NCI-H69 (cell line): ENCODE measurements at regions not wholly inside any gene's neighbourhood (a gene's known extent, or its start where the extent isn't known, plus 50 kb on each side); places are given as distances from the start of the nearest gene placed in this dataset.
A peak's percentile ranks its signal among the peaks of the same experiment; 100 is the strongest.

ENCODE experiments used
- DNase-seq: peaks from one replicate; lab custom pipeline; 2025; lab: John Stamatoyannopoulos, UW

GRCh38 chr5:93277051-93277450 lies 304.0 kb downstream of the NR2F1-AS1 start:
- no peak for DNase-seq

- no peak for DNase-seq
These were observed 305.6 kb downstream of the NR2F1-AS1 start for GRCh38 chr5:93275376-93275775.

- no peak for DNase-seq
These were observed 306.7 kb downstream of the NR2F1-AS1 start for GRCh38 chr5:93274291-93274690.

- DNase-seq: no peak
These were observed 307.8 kb downstream of the NR2F1-AS1 start for GRCh38 chr5:93273176-93273575.

- no peak for DNase-seq
These were observed 308.9 kb downstream of the NR2F1-AS1 start for GRCh38 chr5:93272108-93272507.

- no peak for DNase-seq
These were observed 313.3 kb downstream of the NR2F1-AS1 start for GRCh38 chr5:93267736-93268135.

- no peak for DNase-seq
These were observed 313.7 kb downstream of the NR2F1-AS1 start for GRCh38 chr5:93267276-93267675.

GRCh38 chr5:93257616-93258015 lies 323.4 kb downstream of the NR2F1-AS1 start:
- no peak for DNase-seq

- no peak for DNase-seq
These were observed 325.2 kb downstream of the NR2F1-AS1 start for GRCh38 chr5:93255796-93256195.

- DNase-seq: peak; percentile 46
These were observed 328.9 kb downstream of the NR2F1-AS1 start for GRCh38 chr5:93252165-93252564.

GRCh38 chr5:93251347-93251746 lies 329.7 kb downstream of the NR2F1-AS1 start:
- no peak for DNase-seq

- DNase-seq: peak; percentile 52
These were observed 330.6 kb downstream of the NR2F1-AS1 start for GRCh38 chr5:93250424-93250823.

- peak; percentile 84 for DNase-seq
These were observed 331.2 kb downstream of the NR2F1-AS1 start for GRCh38 chr5:93249651-93250289.

- peak; percentile 32 for DNase-seq
These were observed 333.9 kb downstream of the NR2F1-AS1 start for GRCh38 chr5:93247105-93247504.

GRCh38 chr5:93246090-93246855 lies 334.7 kb downstream of the NR2F1-AS1 start:
- DNase-seq: peak; percentile 99

- no peak for DNase-seq
These were observed 335.8 kb downstream of the NR2F1-AS1 start for GRCh38 chr5:93245226-93245625.

GRCh38 chr5:93243481-93243880 lies 337.5 kb downstream of the NR2F1-AS1 start:
- no peak for DNase-seq

- DNase-seq: no peak
These were observed 340.7 kb downstream of the NR2F1-AS1 start for GRCh38 chr5:93240228-93240834.

- no peak for DNase-seq
These were observed 344.1 kb downstream of the NR2F1-AS1 start for GRCh38 chr5:93236807-93237421.

GRCh38 chr5:93235761-93236160 lies 345.3 kb downstream of the NR2F1-AS1 start:
- no peak for DNase-seq

GRCh38 chr5:93226202-93226735 lies 354.8 kb downstream of the NR2F1-AS1 start:
- no peak for DNase-seq

GRCh38 chr5:93225748-93226147 lies 355.3 kb downstream of the NR2F1-AS1 start:
- no peak for DNase-seq
